OCI-LY7 (cell line): ENCODE measurements at regions not wholly inside any gene's neighbourhood (a gene's known extent, or its start where the extent isn't known, plus 50 kb on each side); places are given as distances from the start of the nearest gene placed in this dataset.

Source experiments
- BruUV-seq: library from RNA; stranded (reverse); fragments of 400-500 nt; replicated peaks from 2 replicates; lab custom pipeline; 2021; lab: Mats Ljungman, UMichigan
- CTCF ChIA-PET: fragments of 300-600 bp; sonication (Branson Sonifier 250); formaldehyde crosslinking; loops from one replicate; lab custom pipeline; 2022; ENCODE audit warnings: antibody characterized with exemption; ENCODE audit not compliant: unreplicated experiment; lab: Charles Lee
- POLR2A ChIA-PET: fragments of 300-600 bp; sonication (Branson Sonifier 250); formaldehyde crosslinking; loops from one replicate; lab custom pipeline; 2022; ENCODE audit warnings: antibody characterized with exemption; lab: Charles Lee
- DNase-seq: peaks from one replicate; pipeline ENCODE4 v3.0.0-alpha.2; 2015; ENCODE audit warnings: low spot score
- H2AFZ ChIP-seq: fragments of 200-600 bp; sonication (generic), shearing (Covaris generic); 2 replicates; pipeline ENCODE4 v1.6.1; 2014; ENCODE audit warnings: mild to moderate bottlenecking, antibody characterized with exemption, low read length, moderate library complexity
- H3K27ac ChIP-seq: fragments of 200-600 bp; sonication (generic); 2 replicates; pipeline ENCODE4 v1.5.1; 2014; ENCODE audit warnings: mixed run types, low read depth, mild to moderate bottlenecking, moderate library complexity, low read length, inconsistent platforms; ENCODE audit not compliant: poor library complexity, severe bottlenecking
- H3K36me3 ChIP-seq: fragments of 200-600 bp; sonication (generic); 2 replicates; pipeline ENCODE4 v1.6.1; 2014; ENCODE audit warnings: mild to moderate bottlenecking, antibody characterized with exemption, low read length, moderate library complexity, mixed read lengths; ENCODE audit not compliant: insufficient read depth
- H3K4me1 ChIP-seq: fragments of 200-600 bp; sonication (generic); 2 replicates; pipeline ENCODE4 v1.5.1; 2014; ENCODE audit warnings: mild to moderate bottlenecking, low read length; ENCODE audit not compliant: insufficient read depth, poor library complexity, severe bottlenecking
- H3K4me2 ChIP-seq: fragments of 200-600 bp; sonication (generic); 2 replicates; pipeline ENCODE4 v1.6.1; 2014; ENCODE audit warnings: mild to moderate bottlenecking, low read length
- H3K4me3 ChIP-seq: fragments of 200-600 bp; sonication (generic); 2 replicates; pipeline ENCODE4 v1.5.1; 2014; ENCODE audit warnings: mild to moderate bottlenecking, low read depth, low read length; ENCODE audit not compliant: poor library complexity, severe bottlenecking
- H3K79me2 ChIP-seq: fragments of 200-600 bp; sonication (generic); 2 replicates; pipeline ENCODE4 v1.6.1; 2016; ENCODE audit warnings: low read depth, mild to moderate bottlenecking, low read length, moderate library complexity, mixed read lengths; ENCODE audit not compliant: insufficient read depth
- H3K9me2 ChIP-seq: fragments of 200-600 bp; sonication (generic); 2 replicates; pipeline ENCODE4 v1.6.1; 2016; ENCODE audit warnings: mild to moderate bottlenecking, low read length, mixed read lengths; ENCODE audit not compliant: insufficient read depth
- H3K9me3 ChIP-seq: fragments of 200-600 bp; sonication (generic); 2 replicates; pipeline ENCODE4 v1.6.1; 2014; ENCODE audit warnings: mild to moderate bottlenecking, mixed run types, low read length, mixed read lengths
- H4K20me1 ChIP-seq: fragments of 200-600 bp; sonication (generic); 2 replicates; pipeline ENCODE4 v1.6.1; 2014; ENCODE audit warnings: mild to moderate bottlenecking, antibody characterized with exemption, low read length, moderate library complexity, mixed read lengths; ENCODE audit not compliant: insufficient read depth
- EZH2phosphoT487 ChIP-seq: fragments of 200-600 bp; sonication (generic); IDR thresholded peaks from 2 replicates; pipeline ENCODE4 v1.6.1; 2018; ENCODE audit warnings: low read depth, borderline replicate concordance, mild to moderate bottlenecking, mixed run types, antibody characterized with exemption, low read length, moderate library complexity, mixed read lengths
- intact Hi-C: fragments of 100-400 bp; cut with micrococcal nuclease; formaldehyde crosslinking; loops from one replicate; pipeline ENCODE4 v1.10.0; 2022; ENCODE audit not compliant: unreplicated experiment
- TF ChIP-seq, protein P1 (sequence below): fragments of 200-600 bp; sonication (generic); conservative IDR thresholded peaks from 2 replicates; pipeline ENCODE4 v1.5.1; 2014; ENCODE audit warnings: mild to moderate bottlenecking, antibody characterized with exemption, low read length, moderate library complexity, mixed read lengths

GRCh38 chr10:4007771-4008170 is 222.8 kb upstream of the KLF6 start:
- H4K20me1 ChIP-seq, result no peaks in the 10 kb centered on the region
- no peak for DNase-seq

DNA sequence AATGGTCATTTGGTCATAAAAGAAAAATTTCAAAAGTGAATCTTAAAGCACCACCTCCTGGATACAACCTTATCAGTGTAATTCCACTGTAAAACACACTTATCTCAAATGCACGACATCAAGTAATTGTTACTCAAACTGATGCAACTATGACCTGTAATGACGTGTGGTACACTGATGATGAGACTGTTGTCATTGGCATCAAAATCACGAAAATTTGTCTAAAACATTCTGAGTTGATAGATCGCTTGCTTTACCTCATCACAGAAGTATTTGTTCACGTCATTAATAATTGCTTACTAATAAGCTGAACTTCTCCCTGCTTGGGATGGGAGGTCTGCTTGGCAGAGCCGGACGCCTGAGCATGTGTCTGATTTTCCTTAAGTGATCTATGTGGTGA is 221.8 kb upstream of the KLF6 start:
- intact Hi-C loops, result no loop called here
- POLR2A ChIA-PET, result interaction anchor here (0.6 kb wide), 2 partner anchors 348 to 351 kb away, joined by 4 to 5 read pairs; no protein-coding TSS in a partner anchor
- Histone ChIP-seq H3K9me3 (no peaks in the 10 kb centered on the region), H3K4me3 (no peak overlapping the region), H3K4me1 (no peaks in the 10 kb centered on the region), H3K27ac (no peak overlapping the region), H2AFZ (no peak overlapping the region), H3K79me2 (no peaks in the 10 kb centered on the region), H3K4me2 (no peak overlapping the region), H4K20me1 (no peaks in the 10 kb centered on the region), H3K9me2 (no peaks in the 10 kb centered on the region), H3K36me3 (no peaks in the 10 kb centered on the region)
- DNase-seq, result no peak
- CTCF ChIA-PET, result no interaction called here
- no TSS peak for BruUV-seq
- TF ChIP-seq, protein P1, sequence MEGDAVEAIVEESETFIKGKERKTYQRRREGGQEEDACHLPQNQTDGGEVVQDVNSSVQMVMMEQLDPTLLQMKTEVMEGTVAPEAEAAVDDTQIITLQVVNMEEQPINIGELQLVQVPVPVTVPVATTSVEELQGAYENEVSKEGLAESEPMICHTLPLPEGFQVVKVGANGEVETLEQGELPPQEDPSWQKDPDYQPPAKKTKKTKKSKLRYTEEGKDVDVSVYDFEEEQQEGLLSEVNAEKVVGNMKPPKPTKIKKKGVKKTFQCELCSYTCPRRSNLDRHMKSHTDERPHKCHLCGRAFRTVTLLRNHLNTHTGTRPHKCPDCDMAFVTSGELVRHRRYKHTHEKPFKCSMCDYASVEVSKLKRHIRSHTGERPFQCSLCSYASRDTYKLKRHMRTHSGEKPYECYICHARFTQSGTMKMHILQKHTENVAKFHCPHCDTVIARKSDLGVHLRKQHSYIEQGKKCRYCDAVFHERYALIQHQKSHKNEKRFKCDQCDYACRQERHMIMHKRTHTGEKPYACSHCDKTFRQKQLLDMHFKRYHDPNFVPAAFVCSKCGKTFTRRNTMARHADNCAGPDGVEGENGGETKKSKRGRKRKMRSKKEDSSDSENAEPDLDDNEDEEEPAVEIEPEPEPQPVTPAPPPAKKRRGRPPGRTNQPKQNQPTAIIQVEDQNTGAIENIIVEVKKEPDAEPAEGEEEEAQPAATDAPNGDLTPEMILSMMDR, result no peak
- TF ChIP-seq EZH2phosphoT487, result no peak

More at GRCh38 chr10:4007771-4008170, 222.8 kb upstream of the KLF6 start:
- ChIA-PET POLR2A (no interaction called here), CTCF (no interaction called here)
- no peaks in the 10 kb centered on the region for H3K9me2 ChIP-seq
- no peak for TF ChIP-seq EZH2phosphoT487
- TF ChIP-seq, protein P1, result no peak
- no peaks in the 10 kb centered on the region for H3K79me2 ChIP-seq
- no peak overlapping the region for H2AFZ ChIP-seq
- H3K9me3 ChIP-seq, result no peaks in the 10 kb centered on the region
- H3K27ac ChIP-seq, result no peak overlapping the region
- H3K36me3 ChIP-seq, result no peaks in the 10 kb centered on the region
- H3K4me2 ChIP-seq, result no peak overlapping the region
- no TSS peak for BruUV-seq
- intact Hi-C loops, result no loop called here
- H3K4me1 ChIP-seq, result no peaks in the 10 kb centered on the region
- H3K4me3 ChIP-seq, result no peak overlapping the region

- no peaks in the 10 kb centered on the region for H3K9me3 ChIP-seq
- intact Hi-C loops, result no loop called here
- H3K4me2 ChIP-seq, result no peak overlapping the region
- H3K4me3 ChIP-seq, result no peak overlapping the region
- TF ChIP-seq, protein P1, result no peak
- TF ChIP-seq EZH2phosphoT487, result no peak
- no peak overlapping the region for H2AFZ ChIP-seq
- ChIA-PET CTCF (no interaction called here), POLR2A (interaction anchor here (0.6 kb wide), 1 partner anchor 347 kb away, joined by 4 read pairs; no protein-coding TSS in a partner anchor)
- no peak overlapping the region for H3K27ac ChIP-seq
- no peaks in the 10 kb centered on the region for H3K4me1 ChIP-seq
- no peaks in the 10 kb centered on the region for H3K36me3 ChIP-seq
- no peaks in the 10 kb centered on the region for H3K79me2 ChIP-seq
- no peaks in the 10 kb centered on the region for H4K20me1 ChIP-seq
- no TSS peak for BruUV-seq
- no peak for DNase-seq
- no peaks in the 10 kb centered on the region for H3K9me2 ChIP-seq
These were observed 221.0 kb upstream of the KLF6 start for GRCh38 chr10:4006051-4006450.
